HepG2 (cell line): ENCODE measurements at regions not wholly inside any gene's neighbourhood (a gene's known extent, or its start where the extent isn't known, plus 50 kb on each side); places are given as distances from the start of the nearest gene placed in this dataset.

Experiments
- ATAC-seq: fragments of 200-7000 bp; cut with Tn5 transposase; 3 replicates; pipeline ENCODE4 v1.9.1; 2020; ENCODE audit warnings: mild to moderate bottlenecking, moderate library complexity
- BruUV-seq: library from RNA; stranded (reverse); fragments of 400-500 nt; replicated peaks from 2 replicates; lab custom pipeline; 2021; lab: Mats Ljungman, UMichigan
- CTCF ChIA-PET: fragments of 300-600 bp; formaldehyde crosslinking; extraction: SDS; loops from one replicate; lab custom pipeline; 2021; ENCODE audit warnings: low total read pairs, inconsistent platforms, low intra/inter-chr PET ratio; lab: Yijun Ruan, JAX
- POLR2A ChIA-PET: fragments of 350-600 bp; sonication (Branson Sonifier 250); formaldehyde crosslinking; loops from one replicate; lab custom pipeline; 2020; ENCODE audit warnings: antibody characterized with exemption, inconsistent platforms; lab: Yijun Ruan, JAX
- DNase-seq: peaks from one replicate; pipeline ENCODE4 v3.0.0-alpha.2; 2015; ENCODE audit warnings: low spot score
- FAIRE-seq: peaks from 3 replicates; lab custom pipeline; 2011; peaks lifted over from hg19 to GRCh38; lab: Jason Lieb, UNC
- H2AFZ ChIP-seq: one replicate; pipeline ENCODE4 v1.6.1; 2011; ENCODE audit warnings: low read length, inconsistent platforms
- H3K27ac ChIP-seq: fragments of 300-600 bp; 3 replicates; pipeline ENCODE4 v1.8.0; 2011; ENCODE audit warnings: mixed run types, mild to moderate bottlenecking, mixed read lengths, low read length, inconsistent platforms; ENCODE audit not compliant: insufficient read depth; ENCODE audit errors: extremely low read length
- H3K27me3 ChIP-seq, 2 experiments: fragments of 200-600 bp in 1 of 2; 2 replicates in 1 of 2; 3 replicates in 1 of 2; pipeline versions ENCODE4 v1.6.0 to v1.8.0; 2011; ENCODE audit warnings: low read length in 2 of 2, mild to moderate bottlenecking in 2 of 2, moderate library complexity in 2 of 2, inconsistent platforms in 1 of 2; ENCODE audit not compliant: insufficient read depth in 2 of 2, control insufficient read depth in 1 of 2
- H3K36me3 ChIP-seq, 2 experiments: fragments of 200-600 bp in 1 of 2; replicated peaks in 1 of 2; 2 replicates in 1 of 2; 3 replicates in 1 of 2; pipeline versions ENCODE4 v1.5.1 to v1.8.0; 2011; ENCODE audit warnings: low read length in 2 of 2, inconsistent platforms in 1 of 2; ENCODE audit not compliant: insufficient read depth in 2 of 2, control insufficient read depth in 1 of 2
- H3K4me1 ChIP-seq: 2 replicates; pipeline ENCODE4 v1.5.1; 2012; ENCODE audit warnings: low read length, inconsistent platforms; ENCODE audit not compliant: insufficient read depth
- H3K4me2 ChIP-seq: 2 replicates; pipeline ENCODE4 v1.6.0; 2011; ENCODE audit warnings: low read depth, low read length, inconsistent platforms
- H3K4me3 ChIP-seq, 3 experiments: fragments of 200-600 bp in 1 of 3; sonication (generic), shearing (Covaris generic) in 1 of 3; replicated peaks in 1 of 3; 2 replicates each; pipeline ENCODE4 v1.5.1; 2011 to 2016; ENCODE audit warnings: low read length in 3 of 3, inconsistent platforms in 2 of 3, low read depth in 2 of 3, mild to moderate bottlenecking in 2 of 3, control low read depth in 1 of 3, mixed read lengths in 1 of 3; ENCODE audit not compliant: insufficient read depth in 1 of 3
- H3K79me2 ChIP-seq: one replicate; pipeline ENCODE4 v1.6.1; 2011; ENCODE audit warnings: low read length, inconsistent platforms; ENCODE audit not compliant: insufficient read depth
- H3K9ac ChIP-seq: 2 replicates; pipeline ENCODE4 v1.6.0; 2011; ENCODE audit warnings: mild to moderate bottlenecking, low read depth, low read length, inconsistent platforms; ENCODE audit not compliant: insufficient read depth
- H3K9me3 ChIP-seq: 2 replicates; pipeline ENCODE4 v1.5.1; 2012; ENCODE audit warnings: mild to moderate bottlenecking, low read length
- H4K20me1 ChIP-seq: 2 replicates; pipeline ENCODE4 v1.6.0; 2011; ENCODE audit warnings: inconsistent platforms, mild to moderate bottlenecking, low read length, moderate library complexity; ENCODE audit not compliant: insufficient read depth
- HNRNPL ChIP-seq: fragments of 200-400 bp; formaldehyde crosslinking; IDR thresholded peaks from 2 replicates; pipeline ENCODE4 v1.6.1; 2017; ENCODE audit warnings: mild to moderate bottlenecking, low read depth, low read length
- KAT2B ChIP-seq: fragments of 150-350 bp; IDR thresholded peaks from 2 replicates; pipeline ENCODE4 v1.6.1; 2014; ENCODE audit warnings: low read depth, low read length, borderline replicate concordance
- MEIS2 ChIP-seq: sonication (generic); formaldehyde crosslinking; IDR thresholded peaks from 2 replicates; pipeline ENCODE4 v1.9.0; 2021; ENCODE audit warnings: mild to moderate bottlenecking, missing genetic modification reagents
- NFKBIZ ChIP-seq: IDR thresholded peaks from 2 replicates; pipeline ENCODE4 v1.6.1; 2018; ENCODE audit warnings: missing genetic modification reagents, missing compliant biosample characterization
- ZFP36L2 ChIP-seq: sonication (generic); formaldehyde crosslinking; IDR thresholded peaks from 2 replicates; pipeline ENCODE4 v1.4.0; 2020; ENCODE audit warnings: missing genetic modification reagents
- ZNF550 ChIP-seq: sonication (generic); formaldehyde crosslinking; IDR thresholded peaks from 2 replicates; pipeline ENCODE4 v1.4.0; 2020; ENCODE audit warnings: mild to moderate bottlenecking, missing genetic modification reagents, borderline replicate concordance
- ZNF788 ChIP-seq: sonication (generic); formaldehyde crosslinking; IDR thresholded peaks from 2 replicates; pipeline ENCODE4 v1.5.0; 2020; ENCODE audit warnings: mild to moderate bottlenecking, missing genetic modification reagents, borderline replicate concordance
- WGBS: methylation state at CpG from one replicate; pipeline ENCODE4 v1.1.6; 2017; ENCODE audit warnings: low lambda C conversion rate; 5-methylcytosine and 5-hydroxymethylcytosine counted together
- in situ Hi-C: cut with HindIII; loops from 2 replicates; pipeline ENCODE4 v1.10.0; 2017; ENCODE audit warnings: low pct_unique_long_range_greater_than_20kb; ENCODE audit not compliant: extremely low pct_ligation_motif_present
- intact Hi-C: fragments of 100-400 bp; cut with micrococcal nuclease; formaldehyde crosslinking; loops from one replicate; pipeline ENCODE4 v1.10.0; 2022; ENCODE audit not compliant: unreplicated experiment
- TF ChIP-seq, protein P1 (sequence below): sonication (generic); formaldehyde crosslinking; IDR thresholded peaks from 2 replicates; pipeline ENCODE4 v1.4.0; 2020; ENCODE audit warnings: missing genetic modification reagents

DNA sequence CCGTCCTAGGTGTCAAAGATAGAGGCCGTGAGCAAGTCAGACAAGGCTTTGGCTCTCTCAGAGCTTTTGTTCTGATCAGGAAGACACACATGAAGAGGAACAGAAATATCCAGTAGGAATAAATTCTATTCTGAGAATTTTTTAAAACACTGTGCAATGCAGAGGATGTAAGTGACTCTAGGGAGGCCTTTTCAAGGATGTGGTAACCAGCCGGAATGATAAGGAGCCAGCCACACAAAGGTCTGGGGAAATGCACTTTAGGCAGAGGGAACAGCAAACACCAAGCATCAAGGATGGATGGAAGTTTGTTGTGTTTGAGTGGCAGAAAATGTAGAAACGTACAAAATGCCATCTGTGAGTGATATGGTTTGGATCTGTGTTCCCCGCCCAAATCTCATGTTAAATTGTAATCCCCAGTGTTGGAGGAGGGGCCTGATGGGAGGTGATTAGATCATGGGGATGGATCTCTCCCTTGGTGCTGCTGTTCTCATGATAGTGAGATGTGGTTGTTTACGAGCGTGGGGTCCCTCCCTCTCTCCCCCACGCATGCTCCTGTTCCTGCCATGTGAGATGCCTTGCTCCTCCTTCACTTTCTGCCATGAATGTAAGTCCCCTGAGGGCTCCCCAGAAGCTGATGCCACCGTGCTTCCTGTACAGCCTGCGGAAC is 93.6 kb upstream of the CDYL start (continued):
- TF ChIP-seq, protein P1, sequence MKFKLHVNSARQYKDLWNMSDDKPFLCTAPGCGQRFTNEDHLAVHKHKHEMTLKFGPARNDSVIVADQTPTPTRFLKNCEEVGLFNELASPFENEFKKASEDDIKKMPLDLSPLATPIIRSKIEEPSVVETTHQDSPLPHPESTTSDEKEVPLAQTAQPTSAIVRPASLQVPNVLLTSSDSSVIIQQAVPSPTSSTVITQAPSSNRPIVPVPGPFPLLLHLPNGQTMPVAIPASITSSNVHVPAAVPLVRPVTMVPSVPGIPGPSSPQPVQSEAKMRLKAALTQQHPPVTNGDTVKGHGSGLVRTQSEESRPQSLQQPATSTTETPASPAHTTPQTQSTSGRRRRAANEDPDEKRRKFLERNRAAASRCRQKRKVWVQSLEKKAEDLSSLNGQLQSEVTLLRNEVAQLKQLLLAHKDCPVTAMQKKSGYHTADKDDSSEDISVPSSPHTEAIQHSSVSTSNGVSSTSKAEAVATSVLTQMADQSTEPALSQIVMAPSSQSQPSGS, result no peak

DNA sequence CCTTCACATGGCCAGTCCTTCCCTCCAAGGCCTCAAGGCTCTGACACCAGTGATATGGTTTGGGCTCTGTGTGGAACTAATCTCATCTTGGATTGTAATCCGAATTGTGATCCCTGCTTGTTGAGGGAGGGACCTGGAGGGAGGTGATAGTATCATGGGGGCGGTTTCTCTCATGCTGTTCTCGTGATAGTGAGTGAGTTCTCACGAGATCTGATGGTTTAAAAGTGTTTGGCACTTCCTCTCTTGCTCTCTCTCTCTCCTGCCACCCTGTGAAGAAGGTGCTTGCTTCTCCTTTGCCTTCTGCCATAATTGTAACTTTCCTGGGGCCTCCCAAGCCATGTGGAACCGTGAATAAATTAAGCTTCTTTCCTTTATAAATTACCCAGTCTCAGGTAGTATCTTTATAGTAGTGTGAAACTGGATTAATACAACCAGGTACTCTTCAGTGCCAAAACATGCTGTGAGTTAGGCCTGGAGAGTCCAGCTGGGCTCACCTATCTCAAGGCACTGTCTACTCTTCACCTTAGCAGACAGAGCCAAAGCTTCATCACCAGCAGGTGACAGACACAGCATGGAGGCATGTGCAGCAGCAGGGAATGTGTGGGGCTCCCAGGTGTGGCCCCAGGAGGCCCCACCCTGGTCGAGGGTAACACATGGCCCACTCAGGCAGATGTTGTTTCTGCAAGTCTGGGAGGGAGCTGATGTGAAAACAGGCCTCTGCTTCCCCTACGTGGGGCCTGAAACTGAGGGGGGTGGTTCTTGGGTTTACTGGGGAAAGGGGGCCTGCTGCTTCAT is 97.5 kb upstream of the CDYL start:
- Histone ChIP-seq H3K27ac (no peak overlapping the region), H3K9me3 (no peaks in the 10 kb centered on the region), H3K4me2 (no peak overlapping the region), H2AFZ (no peak overlapping the region), H3K9ac (no peak overlapping the region), H4K20me1 (no peaks in the 10 kb centered on the region), H3K36me3 (no peaks in the 10 kb centered on the region), H3K4me3 (no peak overlapping the region), H3K79me2 (no peaks in the 10 kb centered on the region), H3K4me1 (no peaks in the 10 kb centered on the region), H3K27me3 (peaks cover 0 to 41% of the 10 kb centered on the region in 2 experiments; a peak in 4 of 5 replicates)
- ChIA-PET POLR2A (no interaction called here), CTCF (no interaction called here)
- WGBS, result 0% methylated on average over 6 of the region's 7 CpGs
- no peak for FAIRE-seq
- no peak for TF ChIP-seq ZNF550 (CRISPR knock-in tag)
- no peak for TF ChIP-seq ZFP36L2 (CRISPR knock-in tag)
- no peak for TF ChIP-seq ZNF788 (CRISPR knock-in tag)
- no peak for TF ChIP-seq KAT2B
- no peak for TF ChIP-seq MEIS2
- no peak for TF ChIP-seq HNRNPL
- no peak for TF ChIP-seq NFKBIZ (CRISPR knock-in tag)
- no TSS peak for BruUV-seq
- intact Hi-C loops (no loop called here), in situ Hi-C loops (no loop called here)
- no peak for ATAC-seq
- no peak for DNase-seq
